ENCODE measurements at regions not wholly inside any gene's neighbourhood (a gene's known extent, or its start where the extent isn't known, plus 50 kb on each side); places are given as distances from the start of the nearest gene placed in this dataset.

DNA sequence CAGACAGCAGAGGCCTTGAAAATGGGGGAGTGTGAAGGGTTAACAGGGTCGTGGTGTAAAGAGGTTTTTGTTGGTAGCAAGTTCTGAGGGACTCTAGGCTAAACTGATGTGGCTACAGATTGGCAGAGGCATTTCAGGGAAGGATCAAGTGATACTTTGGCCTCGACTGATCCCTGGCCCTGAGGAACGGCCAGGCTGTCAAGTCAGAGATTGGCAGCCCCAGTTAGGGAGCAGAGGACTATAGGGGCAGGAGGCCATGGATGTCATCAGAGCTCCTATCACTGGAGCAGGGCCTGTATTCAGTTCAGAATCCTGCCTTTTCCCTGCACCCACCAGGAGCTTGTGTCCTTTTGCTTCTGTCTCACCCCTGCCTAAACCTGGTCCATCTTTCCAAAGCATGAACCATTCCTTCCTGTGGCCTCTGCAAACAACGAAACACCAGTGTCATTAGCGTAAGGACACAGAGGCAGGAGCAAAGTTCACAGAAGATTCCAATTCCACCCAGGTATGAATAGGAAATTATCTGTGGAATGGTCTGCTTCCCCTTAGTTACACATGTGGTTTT is 613.1 kb downstream of the MID1IP1 start:
- Histone ChIP-seq H3K9me3 (ENCODE audit: control insufficient read depth in 4 of 4, low read length in 3 of 4) (no peaks in the 10 kb centered on the region), H3K27me3 (ENCODE audit: control insufficient read depth in 4 of 4, insufficient read depth in 4 of 4, low read length in 3 of 4) (no peaks in the 10 kb centered on the region), H3K36me3 (ENCODE audit: control insufficient read depth in 4 of 4, insufficient read depth in 3 of 4, low read depth in 1 of 4, low read length in 3 of 4) (no peaks in the 10 kb centered on the region), H3K4me3 (ENCODE audit: low read depth in 1 of 3, low read length in 3 of 3) (no peak overlapping the region), H3K4me1 (ENCODE audit: control insufficient read depth in 4 of 4, insufficient read depth in 4 of 4, low read length in 3 of 4) (peaks cover 2 to 16% (median 8%) of the 10 kb centered on the region in 4 donors), H3K9ac (ENCODE audit: low read depth in 1 of 2, low read length in 2 of 2) (no peak overlapping the region), H3K27ac (ENCODE audit: low read depth in 1 of 2, low read length in 2 of 2) (no peak overlapping the region)
- WGBS = 49% methylated on average over 5 of the region's 5 CpGs
- DNase-seq (ENCODE audit: low spot score) = no peak
- TF ChIP-seq ZBTB33 (IDR thresholded peaks at IDR 0.05) = no peak
- no peak for TF ChIP-seq SP1 (IDR thresholded peaks at IDR 0.05)
- no peak for TF ChIP-seq FOXA1 (IDR thresholded peaks at IDR 0.05)
- TF ChIP-seq HNF4A (conservative IDR thresholded peaks at IDR 0.05) = peak in 1 of 2 donors; percentile 44
- TF ChIP-seq RXRA (IDR thresholded peaks at IDR 0.05) = no peak
- TF ChIP-seq TAF1 (conservative IDR thresholded peaks at IDR 0.05) = no peak

DNA sequence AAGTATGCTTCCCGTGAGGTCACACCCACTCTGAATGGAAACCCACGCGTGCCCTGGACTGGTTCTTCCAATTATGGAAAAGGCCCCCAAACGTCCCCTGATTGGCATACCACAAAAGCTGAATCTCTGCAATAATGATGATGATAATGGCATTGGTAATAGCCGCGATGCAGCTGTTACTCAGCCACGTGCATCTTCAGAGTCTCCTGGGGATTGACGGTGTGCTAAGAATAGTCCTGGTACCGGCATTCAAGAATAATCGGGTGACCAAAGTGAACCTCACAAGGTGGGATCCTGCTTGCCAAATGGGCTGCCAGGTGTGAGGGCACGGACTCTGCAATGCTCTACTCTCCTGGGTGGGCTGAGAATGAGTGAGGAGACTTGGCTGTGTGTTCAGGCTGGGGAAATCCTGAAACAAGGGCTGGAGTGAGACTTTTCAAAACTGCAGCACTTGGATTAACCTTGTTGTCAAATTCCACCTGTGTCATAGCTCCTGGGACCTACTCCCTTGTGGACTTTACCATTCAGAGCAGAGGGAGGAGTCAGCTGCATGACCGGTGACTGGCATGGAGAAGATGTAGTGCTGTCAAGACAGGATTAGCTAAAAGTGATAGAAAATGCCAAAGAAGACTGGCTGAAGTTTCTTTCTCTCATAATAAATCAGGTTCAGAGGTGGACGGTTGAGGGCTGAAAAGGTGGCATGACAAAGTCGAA is 615.4 kb downstream of the MID1IP1 start:
- H3K9ac ChIP-seq (ENCODE audit: low read depth in 1 of 2, low read length in 2 of 2) = no peak overlapping the region
- peak; percentile 24 to 34 for TF ChIP-seq HNF4A (conservative IDR thresholded peaks at IDR 0.05)
- TF ChIP-seq GABPA (IDR thresholded peaks at IDR 0.05 in 1 of 2, conservative IDR thresholded peaks at IDR 0.05 in 1 of 2) = no peak
- no peak for TF ChIP-seq ZBTB33 (IDR thresholded peaks at IDR 0.05)
- no peak for TF ChIP-seq TAF1 (conservative IDR thresholded peaks at IDR 0.05)
- TF ChIP-seq ATF3 (IDR thresholded peaks at IDR 0.05) = no peak
- 91% methylated on average over 14 of the region's 14 CpGs for WGBS
- DNase-seq (ENCODE audit: low spot score) = no peak
- H3K36me3 ChIP-seq (ENCODE audit: control insufficient read depth in 4 of 4, insufficient read depth in 3 of 4, low read depth in 1 of 4, low read length in 3 of 4) = no peaks in the 10 kb centered on the region
- H3K4me3 ChIP-seq (ENCODE audit: low read depth in 1 of 3, low read length in 3 of 3) = no peak overlapping the region
- no peaks in the 10 kb centered on the region for H3K27me3 ChIP-seq (ENCODE audit: control insufficient read depth in 4 of 4, insufficient read depth in 4 of 4, low read length in 3 of 4)
- peaks cover 8 to 25% (median 21%) of the 10 kb centered on the region in 4 donors for H3K4me1 ChIP-seq (ENCODE audit: control insufficient read depth in 4 of 4, insufficient read depth in 4 of 4, low read length in 3 of 4)
- H3K27ac ChIP-seq (ENCODE audit: low read depth in 1 of 2, low read length in 2 of 2) = no peak overlapping the region
- no peaks in the 10 kb centered on the region for H3K9me3 ChIP-seq (ENCODE audit: control insufficient read depth in 4 of 4, low read length in 3 of 4)

DNA sequence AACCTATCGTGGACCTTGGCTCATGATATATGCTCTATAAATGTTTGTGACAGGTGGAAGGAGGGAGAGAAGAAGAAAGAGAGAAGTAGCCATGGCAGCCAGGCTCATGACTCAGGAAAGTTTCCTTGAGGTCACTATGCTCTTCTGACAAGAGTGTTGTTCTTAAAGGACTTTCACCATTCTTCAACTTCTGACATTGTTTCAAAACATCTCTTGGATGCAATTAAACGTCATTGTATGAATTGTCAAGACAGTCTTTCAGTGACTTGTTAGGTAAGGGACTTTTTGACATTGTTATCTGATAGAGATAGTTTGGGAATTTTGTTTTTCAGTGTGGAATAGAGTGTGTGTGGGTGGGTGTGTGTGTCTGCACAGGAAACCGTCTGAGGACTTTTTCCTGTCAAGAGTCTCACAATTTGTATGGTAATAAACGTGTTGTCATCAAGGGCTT is 617.0 kb downstream of the MID1IP1 start:
- Histone ChIP-seq H3K4me1 (ENCODE audit: control insufficient read depth in 4 of 4, insufficient read depth in 4 of 4, low read length in 3 of 4) (peaks cover 8 to 25% (median 21%) of the 10 kb centered on the region in 4 donors), H3K36me3 (ENCODE audit: control insufficient read depth in 4 of 4, insufficient read depth in 3 of 4, low read depth in 1 of 4, low read length in 3 of 4) (no peaks in the 10 kb centered on the region), H3K4me3 (ENCODE audit: low read depth in 1 of 3, low read length in 3 of 3) (no peak overlapping the region), H3K9me3 (ENCODE audit: control insufficient read depth in 4 of 4, low read length in 3 of 4) (no peaks in the 10 kb centered on the region), H3K27ac (ENCODE audit: low read depth in 1 of 2, low read length in 2 of 2) (no peak overlapping the region), H3K9ac (ENCODE audit: low read depth in 1 of 2, low read length in 2 of 2) (no peak overlapping the region), H3K27me3 (ENCODE audit: control insufficient read depth in 4 of 4, insufficient read depth in 4 of 4, low read length in 3 of 4) (no peaks in the 10 kb centered on the region)
- DNase-seq (ENCODE audit: low spot score) = no peak
- 69% methylated on average over 4 of the region's 4 CpGs for WGBS
- TF ChIP-seq YY1 (IDR thresholded peaks at IDR 0.05) = no peak
- TF ChIP-seq ZBTB33 (IDR thresholded peaks at IDR 0.05) = no peak
- TF ChIP-seq HNF4A (conservative IDR thresholded peaks at IDR 0.05) = no peak
- TF ChIP-seq FOXA2 (IDR thresholded peaks at IDR 0.05) = no peak
- no peak for TF ChIP-seq CTCF (IDR thresholded peaks at IDR 0.05; ENCODE audit: low read depth, low read length, missing input control)
- TF ChIP-seq, protein P1, sequence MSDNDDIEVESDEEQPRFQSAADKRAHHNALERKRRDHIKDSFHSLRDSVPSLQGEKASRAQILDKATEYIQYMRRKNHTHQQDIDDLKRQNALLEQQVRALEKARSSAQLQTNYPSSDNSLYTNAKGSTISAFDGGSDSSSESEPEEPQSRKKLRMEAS (IDR thresholded peaks at IDR 0.05) = no peak
- no peak for TF ChIP-seq GABPA (IDR thresholded peaks at IDR 0.05 in 1 of 2, conservative IDR thresholded peaks at IDR 0.05 in 1 of 2)
- no peak for TF ChIP-seq TAF1 (conservative IDR thresholded peaks at IDR 0.05)
- TF ChIP-seq RXRA (IDR thresholded peaks at IDR 0.05) = no peak
